GM13977 (cell line): ENCODE measurements at regions not wholly inside any gene's neighbourhood (a gene's known extent, or its start where the extent isn't known, plus 50 kb on each side); places are given as distances from the start of the nearest gene placed in this dataset.

ENCODE experiments used
- DNase-seq: peaks from one replicate; pipeline ENCODE4 v3.0.0; 2012; ENCODE audit warnings: low spot score
- in situ Hi-C: fragments of 300-500 bp; cut with MboI; formaldehyde crosslinking; loops from one replicate; pipeline ENCODE4 v1.12.0; 2022; ENCODE audit warnings: low sequenced_read_pairs, low pct_unique_long_range_greater_than_20kb, mixed read lengths, inconsistent platforms; ENCODE audit not compliant: unreplicated experiment
- TF ChIP-seq, protein P1 (sequence below): IDR thresholded peaks from 2 replicates; pipeline ENCODE4 v1.5.1; 2012; ENCODE audit warnings: mild to moderate bottlenecking, control low read depth; ENCODE audit not compliant: insufficient read depth; ENCODE audit errors: extremely low read depth, missing control alignments

DNA sequence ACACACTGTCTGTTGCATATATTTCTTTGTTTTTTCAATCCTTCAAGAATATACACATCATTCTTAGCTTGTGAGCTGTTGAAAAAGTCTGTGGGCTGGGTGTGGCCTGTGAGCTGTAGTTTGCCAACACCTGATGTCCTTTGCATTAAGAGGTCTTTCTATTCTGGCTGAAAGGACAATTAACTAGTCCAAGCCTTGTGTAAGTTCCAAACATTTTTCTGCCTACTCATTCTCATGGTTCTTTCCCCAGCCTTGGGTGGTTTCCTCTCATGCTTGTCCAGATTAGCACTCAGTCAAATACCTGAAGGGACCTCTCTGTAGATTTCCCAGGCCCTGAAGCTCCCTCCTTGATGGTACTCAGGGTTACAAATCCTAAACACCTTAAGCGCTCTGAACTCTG is 57.8 kb upstream of the NABP1 start:
- in situ Hi-C loops = no loop called here
- DNase-seq = no peak
- TF ChIP-seq, protein P1, sequence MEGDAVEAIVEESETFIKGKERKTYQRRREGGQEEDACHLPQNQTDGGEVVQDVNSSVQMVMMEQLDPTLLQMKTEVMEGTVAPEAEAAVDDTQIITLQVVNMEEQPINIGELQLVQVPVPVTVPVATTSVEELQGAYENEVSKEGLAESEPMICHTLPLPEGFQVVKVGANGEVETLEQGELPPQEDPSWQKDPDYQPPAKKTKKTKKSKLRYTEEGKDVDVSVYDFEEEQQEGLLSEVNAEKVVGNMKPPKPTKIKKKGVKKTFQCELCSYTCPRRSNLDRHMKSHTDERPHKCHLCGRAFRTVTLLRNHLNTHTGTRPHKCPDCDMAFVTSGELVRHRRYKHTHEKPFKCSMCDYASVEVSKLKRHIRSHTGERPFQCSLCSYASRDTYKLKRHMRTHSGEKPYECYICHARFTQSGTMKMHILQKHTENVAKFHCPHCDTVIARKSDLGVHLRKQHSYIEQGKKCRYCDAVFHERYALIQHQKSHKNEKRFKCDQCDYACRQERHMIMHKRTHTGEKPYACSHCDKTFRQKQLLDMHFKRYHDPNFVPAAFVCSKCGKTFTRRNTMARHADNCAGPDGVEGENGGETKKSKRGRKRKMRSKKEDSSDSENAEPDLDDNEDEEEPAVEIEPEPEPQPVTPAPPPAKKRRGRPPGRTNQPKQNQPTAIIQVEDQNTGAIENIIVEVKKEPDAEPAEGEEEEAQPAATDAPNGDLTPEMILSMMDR = no peak

DNA sequence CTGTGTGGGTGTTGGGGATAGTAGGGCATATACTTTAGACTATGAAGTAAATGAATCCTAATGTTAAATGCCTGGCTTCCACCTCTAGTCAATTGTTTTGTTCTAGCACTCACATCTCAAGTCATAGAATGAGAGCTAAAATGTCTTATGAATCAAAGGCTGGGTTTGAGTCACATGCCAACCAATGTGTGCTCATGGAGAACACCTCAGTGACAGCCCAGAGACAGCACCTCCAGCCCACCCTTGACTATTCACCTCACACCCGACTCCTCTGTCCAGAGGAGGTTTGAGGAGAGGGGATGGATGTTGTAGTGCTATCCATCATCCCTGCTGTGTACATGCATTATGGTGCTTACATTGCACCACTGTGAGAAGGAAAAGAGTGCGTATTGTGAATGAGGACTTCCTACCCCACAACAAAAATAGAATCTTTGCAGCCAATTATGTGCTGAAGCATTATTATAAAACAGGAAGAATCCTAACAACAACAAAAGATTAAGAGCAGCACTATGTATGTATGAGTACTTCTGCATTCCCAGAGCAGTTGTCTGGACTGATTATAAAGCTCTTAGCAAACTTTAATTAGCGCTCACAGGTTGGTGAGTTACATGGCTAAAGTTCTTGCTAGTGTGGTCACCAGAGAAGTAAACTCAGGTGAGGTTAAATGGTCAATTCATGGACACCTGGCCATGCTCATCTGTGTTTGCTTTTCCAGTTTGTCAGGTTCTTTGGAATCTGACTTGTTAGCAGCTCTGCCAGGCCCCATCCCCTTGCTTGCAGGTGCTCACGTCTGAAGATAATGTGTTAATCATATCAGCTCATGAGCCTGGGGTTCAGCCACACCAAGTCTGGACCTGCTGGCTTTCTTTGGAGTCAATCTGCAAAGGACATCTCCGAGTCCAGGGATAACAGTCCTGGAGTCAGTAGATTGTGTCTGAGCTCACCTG is 55.3 kb upstream of the NABP1 start:
- DNase-seq = no peak
- in situ Hi-C loops = no loop called here

DNA sequence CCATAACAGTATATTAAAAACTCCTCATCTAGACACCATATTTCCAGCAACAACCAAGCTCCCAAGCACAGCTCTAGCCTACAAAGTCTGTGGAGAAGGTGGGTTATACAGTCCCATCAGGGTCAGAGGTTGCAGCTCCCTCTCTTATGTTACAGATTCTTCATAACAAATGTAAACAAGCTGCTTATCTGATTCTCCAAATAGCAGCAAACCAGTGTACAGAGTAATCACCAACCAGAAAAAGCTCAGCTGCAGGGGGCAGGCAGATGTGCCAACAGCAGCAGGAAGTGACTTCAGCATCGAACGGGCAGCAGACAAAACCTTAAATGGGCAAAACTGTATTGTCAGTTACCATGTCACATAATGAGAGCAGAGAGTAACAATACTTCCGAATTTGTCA is 52.9 kb upstream of the NABP1 start:
- TF ChIP-seq, protein P1 = no peak
- in situ Hi-C loops = no loop called here
- DNase-seq = no peak

More for the DNA sequence above, 55.3 kb upstream of the NABP1 start:
- TF ChIP-seq, protein P1 = no peak

DNA sequence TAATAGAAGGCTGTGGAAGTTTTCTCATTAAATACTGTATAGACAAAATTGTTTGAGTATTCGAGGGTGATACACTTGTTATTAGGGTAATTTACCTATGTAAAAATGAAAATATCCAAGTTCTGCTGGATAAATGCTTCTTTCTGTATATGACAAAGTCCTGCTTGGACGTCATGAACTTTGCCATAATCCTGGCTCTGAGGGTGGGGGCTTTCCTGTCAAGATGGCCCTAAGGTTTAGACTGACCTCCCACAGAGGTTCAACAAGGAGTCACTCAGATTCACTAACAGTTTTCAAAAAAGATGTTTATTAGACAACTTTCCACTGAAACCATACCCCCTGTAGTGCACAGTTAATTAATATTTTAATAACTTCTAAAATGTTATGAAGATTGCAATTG is 52.5 kb upstream of the NABP1 start:
- TF ChIP-seq, protein P1 = no peak
- DNase-seq = no peak
- in situ Hi-C loops = no loop called here

DNA sequence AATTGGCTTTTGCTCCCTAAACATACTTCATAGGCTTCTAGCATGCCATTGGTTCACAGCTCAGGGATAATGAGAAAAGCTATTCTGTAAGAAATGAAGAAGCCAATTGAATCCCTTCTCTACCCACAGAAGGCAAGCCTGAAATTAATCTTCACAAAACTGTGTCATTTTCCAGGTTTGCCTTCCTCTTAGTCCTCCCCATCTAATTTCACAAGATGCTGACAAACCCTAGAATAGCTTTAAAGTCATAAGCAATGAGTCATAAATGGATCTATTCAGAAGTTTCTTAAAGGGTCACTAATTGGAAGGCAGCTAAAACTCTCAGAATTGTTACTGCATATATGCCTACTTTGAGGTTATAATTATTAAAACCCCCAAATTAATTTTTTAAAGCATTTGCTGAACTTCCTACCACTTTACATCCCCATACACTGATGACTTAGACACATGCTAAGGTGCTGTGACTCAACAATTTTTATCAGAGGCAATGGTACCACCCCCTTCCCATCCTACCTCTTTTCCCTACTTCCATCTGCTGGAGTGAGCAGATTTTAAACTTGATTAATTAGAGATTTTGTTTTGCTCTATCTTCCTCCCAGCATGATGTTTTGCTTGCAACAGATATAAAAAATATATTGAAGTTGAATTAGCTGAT is 51.3 kb upstream of the NABP1 start:
- TF ChIP-seq, protein P1 = no peak
- DNase-seq = no peak

DNA sequence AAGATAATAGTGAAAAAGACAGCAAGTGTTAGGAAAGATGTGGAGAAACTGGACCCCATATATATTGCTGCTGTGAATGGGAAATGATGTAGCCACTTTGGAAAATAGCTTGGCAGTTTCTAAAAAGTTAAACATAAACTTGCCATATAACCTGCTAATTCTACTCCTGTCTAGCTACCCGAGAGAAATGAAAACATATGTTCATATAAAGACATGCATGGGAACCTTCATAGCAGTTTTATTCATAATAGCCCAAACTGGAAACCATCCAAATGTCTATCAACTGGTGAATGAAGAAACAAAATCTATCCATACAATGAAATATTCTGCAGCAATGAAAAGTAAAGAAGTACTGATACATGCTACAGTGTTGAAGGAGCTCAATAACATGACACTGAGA is 50.4 kb upstream of the NABP1 start:
- DNase-seq = no peak
- TF ChIP-seq, protein P1 = no peak
- in situ Hi-C loops = no loop called here

More for the DNA sequence above, 51.3 kb upstream of the NABP1 start:
- in situ Hi-C loops = no loop called here
